ENCODE measurements at regions not wholly inside any gene's neighbourhood (a gene's known extent, or its start where the extent isn't known, plus 50 kb on each side); places are given as distances from the start of the nearest gene placed in this dataset.
"Not testable (repeated sequence)": the region's sequence is repeated elsewhere in the genome, so short reads cannot be mapped to it uniquely, and the experiment has no call there.

DNA sequence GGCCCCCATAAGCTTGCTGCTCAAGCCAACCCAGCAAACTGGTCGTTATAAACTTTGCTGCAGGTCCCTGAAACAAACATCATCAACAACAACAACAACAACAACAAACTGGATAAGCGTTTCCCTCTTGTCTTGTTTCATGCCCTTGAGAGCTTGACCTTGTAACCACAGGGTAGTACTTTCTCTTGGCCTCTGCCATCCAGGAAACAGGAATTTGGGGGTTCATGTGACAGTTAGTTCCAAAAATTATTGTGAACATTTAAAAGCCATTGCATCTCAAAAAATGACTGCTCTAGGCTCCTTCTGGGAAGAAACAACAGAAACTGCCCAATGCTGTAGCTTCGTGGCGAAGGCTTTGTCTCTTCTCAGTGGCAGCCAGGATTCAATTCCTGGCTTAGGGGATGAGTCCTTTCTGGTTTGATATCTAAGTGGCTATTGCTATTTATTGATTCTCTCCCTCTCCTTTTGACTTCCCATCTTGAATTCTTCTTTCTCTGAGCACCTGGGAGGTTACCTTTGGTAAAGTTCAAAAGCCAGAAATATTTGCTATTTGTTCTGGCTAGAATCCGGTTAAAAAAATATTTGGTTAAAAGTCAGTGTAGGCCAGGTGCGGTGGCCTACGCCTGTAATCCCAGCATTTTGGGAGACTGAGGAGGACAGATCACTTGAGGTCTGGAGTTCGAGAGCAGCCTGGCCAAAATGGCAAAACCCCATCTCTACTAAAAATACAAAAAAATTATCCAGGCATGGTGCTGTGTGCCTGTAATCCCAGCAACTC is 52.0 kb upstream of the CPM start:
- DNase-seq (ENCODE audit: low read depth), result no peak

DNA sequence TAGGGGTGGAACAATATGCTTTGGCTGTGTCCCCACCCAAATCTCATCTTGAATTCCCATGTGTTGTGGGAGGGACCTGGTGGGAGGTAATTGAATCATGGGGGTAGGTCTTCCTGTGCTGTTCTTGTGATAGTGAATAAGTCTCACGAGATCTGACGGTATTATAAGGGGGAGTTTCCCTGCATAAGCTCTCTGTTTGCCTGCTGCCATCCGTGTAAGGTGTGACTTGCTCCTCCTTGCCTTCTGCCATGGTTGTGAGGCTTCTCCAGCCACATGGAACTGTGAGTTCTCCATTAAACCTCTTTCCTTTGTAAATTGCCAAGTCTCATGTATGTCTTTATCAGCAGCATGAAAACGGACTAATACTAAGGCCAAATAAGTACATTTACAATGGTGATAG is 64.6 kb upstream of the CPM start:
- DNase-seq (ENCODE audit: low read depth), result not testable (repeated sequence)

DNA sequence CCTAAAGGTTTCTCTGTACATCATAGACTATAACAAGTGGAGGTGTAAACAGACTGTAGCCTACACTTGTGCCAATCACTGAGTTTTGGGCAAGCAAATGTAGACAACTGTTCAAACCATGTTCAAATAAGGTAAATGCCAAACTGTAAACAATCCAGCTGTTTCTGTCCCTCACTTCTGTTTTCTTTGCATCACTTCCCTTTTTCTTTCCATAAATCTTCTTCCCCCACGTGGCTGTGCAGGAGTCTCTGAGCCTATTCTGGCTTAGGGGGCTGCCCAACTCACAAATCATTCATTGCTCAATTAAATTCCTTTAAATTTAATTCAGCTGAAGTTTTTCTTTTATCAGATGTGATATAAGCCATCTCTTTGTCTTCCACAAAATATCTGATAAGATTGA is 65.1 kb upstream of the CPM start:
- DNase-seq (ENCODE audit: low read depth), result no peak

DNA sequence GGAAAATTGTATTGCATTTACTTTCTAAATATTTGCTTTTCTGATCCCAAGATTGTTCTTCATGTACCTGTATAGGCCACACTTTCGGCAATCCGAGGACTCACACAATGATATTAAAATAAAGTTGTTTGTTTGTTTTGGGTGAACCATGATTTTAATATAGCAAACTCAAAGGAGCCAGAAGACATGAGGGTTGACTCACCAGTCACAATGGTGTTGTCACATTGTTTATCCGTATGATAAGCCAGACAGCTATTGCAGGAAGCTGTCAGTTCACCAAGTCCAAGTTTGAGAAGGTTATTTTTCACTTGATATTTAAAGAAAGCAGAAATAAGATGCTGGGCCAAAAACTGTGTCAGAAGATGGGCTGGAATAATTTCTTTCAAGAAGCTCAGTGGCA is 67.1 kb upstream of the CPM start:
- no peak for DNase-seq (ENCODE audit: low read depth)

DNA sequence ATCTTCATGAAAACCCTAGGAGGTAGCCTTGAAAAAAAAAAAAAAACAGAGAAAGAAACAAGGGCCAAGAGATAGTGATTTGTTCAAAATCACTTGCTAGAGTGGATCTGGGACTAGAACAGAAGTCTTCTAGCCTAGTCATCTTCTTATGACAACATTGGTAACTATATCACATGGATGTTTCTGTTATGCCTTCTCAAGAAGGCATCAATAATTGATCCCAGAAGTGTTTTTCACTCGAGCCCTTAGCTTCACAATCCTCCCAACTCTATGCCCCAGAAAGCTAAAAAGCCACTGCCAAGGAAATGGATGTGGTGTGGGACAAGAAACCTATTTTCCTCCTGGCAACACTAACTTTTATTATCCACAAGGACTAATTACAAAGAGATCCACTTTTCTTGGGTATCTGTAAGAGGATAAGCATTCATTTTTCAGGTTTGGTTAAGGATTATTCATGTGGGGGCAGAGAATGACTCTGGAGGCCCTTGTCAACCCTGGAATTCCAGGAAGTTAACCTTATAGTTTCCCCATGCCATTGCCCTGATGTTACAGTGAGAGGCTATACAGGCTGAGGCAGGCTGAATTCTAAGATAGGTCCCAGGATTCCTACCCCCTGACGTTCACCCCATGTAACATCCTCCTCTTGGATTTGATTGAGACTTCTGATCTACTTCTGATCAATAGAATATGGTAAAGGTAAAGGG is 67.7 kb upstream of the CPM start:
- DNase-seq (ENCODE audit: low read depth), result no peak

DNA sequence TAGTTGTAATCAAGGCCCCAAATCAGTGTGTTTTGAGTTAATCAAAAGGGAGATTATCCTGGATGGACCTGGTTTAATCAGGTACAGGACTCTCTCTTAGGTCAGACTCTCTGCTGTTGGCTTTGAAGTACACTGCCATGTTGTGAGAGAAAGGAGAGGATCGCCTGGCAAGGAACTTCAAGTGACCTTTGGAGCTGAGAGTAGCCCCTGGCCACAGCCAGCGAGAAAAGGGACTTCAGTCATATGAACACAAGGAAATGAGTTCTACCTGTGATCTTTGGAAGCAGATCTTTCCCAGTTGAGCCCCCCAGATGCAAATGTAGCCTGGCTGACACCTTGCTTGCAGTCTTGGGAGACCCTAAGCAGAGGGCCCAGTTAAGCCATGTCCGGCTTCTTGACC is 68.3 kb upstream of the CPM start:
- DNase-seq (ENCODE audit: low read depth), result no peak

DNA sequence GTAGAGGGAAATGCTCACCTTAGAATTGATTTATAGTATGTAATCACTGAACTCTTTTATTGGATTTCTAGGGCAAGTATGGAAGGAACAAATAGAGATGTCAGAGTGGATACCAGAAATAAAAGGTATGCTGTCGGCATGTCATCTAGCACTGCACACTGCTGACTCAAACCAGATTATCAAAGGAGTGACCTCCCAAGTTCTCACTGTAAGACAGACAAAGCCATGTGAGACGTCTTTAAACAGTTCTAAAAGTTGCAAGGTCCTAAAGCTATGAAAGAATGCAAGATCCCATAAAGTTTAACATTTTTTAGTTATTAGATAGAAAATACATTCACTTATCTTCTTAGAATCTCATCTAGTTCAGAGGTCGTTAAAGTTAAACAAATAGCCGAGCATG is 70.0 kb upstream of the CPM start:
- DNase-seq (ENCODE audit: low read depth), result no peak

DNA sequence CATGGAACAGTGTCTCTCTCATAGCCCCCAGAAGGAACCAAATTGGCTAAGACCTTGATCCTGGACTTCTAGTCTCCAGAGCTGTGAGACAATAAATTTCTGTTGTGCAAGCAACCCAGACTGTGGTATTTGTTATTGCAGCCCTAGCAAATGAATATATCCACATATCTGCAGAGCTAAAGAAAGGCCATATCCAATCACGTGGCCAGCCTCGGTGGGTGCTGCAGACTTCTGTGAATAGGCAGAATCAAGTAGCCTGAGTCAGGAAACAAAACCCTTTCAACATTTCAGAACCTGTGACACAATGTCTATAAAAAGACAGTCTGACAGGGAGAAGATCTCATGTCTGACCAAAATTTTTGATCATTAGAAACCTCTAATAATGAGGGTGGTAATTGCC is 71.0 kb upstream of the CPM start:
- no peak for DNase-seq (ENCODE audit: low read depth)

DNA sequence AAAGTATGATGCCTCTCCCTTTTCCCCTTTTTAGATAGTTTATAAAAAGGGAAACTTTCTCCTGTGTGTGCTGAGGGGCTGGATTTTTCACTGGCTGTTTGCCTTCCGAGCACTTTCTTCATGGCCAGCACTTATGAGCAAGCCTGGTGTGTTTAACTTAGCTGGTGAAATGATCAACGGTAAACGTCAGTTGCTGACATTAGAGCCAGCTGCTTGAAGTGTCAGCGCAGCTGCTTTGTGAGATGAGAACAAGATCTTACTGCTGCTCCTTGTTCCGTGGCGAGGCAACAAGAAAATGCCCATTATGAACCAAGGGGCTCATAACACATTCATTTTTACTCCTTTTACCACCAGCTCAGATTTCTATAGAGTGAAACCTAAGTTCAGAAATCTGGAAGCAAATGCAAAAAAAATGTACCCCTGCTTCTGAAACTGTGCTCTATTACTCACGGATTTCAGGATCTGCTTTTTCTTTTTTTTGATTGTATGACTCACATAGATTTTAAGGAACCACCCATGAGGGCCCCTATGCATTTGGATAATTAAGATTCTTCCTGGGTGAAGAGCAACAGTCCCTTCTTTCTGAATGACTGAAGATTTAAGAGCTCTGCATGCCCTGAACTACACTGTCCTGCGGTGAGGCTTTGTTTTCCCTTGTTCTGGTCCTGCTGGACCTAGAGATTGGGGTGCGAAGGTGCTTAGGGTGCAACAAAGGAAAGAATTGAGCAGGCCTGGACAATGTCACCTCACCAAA is 74.3 kb upstream of the CPM start:
- DNase-seq (ENCODE audit: low read depth), result no peak

DNA sequence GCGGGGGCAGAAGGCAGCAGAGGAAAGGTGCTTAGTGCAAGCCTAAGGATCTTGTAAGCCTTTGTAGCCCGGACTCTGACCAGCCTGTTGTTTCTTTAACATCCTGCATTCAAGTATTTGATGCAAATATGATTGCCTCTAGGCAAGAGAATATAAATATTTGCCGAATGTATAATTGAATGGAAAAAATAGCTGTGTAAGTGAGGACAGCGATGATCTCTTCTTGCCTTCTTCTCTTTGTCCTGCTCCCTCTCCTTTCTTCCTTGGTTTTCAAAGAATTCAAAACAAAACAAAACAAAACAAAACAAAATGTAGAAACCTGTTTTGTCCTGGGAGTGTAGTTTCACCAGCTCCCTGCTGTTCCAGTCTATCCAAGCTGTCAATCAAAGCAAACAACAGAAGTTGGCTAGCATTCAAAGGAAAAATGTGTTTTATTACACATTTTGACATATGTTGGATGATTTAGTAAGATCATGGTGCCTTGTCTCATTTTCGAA is 74.9 kb upstream of the CPM start:
- DNase-seq (ENCODE audit: low read depth), result no peak

DNA sequence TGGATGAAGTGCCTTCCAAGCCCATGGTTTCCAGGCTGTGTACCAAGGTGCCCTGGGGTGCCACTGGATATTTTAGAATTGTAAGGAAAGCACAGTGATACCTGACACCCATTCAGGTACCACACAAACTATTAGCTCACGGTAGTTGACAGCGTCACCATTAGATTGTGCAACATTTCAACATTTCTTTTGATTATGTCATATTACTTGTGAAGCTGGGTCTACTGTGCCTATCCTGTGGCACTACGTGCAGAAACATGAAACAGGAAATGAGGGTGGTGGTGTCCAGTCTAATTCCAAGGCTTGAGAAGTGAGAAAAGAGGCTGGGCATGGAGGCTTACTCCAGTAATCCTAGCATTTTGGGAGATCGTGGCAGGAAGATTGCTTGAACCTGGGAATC is 75.5 kb upstream of the CPM start:
- no peak for DNase-seq (ENCODE audit: low read depth)

DNA sequence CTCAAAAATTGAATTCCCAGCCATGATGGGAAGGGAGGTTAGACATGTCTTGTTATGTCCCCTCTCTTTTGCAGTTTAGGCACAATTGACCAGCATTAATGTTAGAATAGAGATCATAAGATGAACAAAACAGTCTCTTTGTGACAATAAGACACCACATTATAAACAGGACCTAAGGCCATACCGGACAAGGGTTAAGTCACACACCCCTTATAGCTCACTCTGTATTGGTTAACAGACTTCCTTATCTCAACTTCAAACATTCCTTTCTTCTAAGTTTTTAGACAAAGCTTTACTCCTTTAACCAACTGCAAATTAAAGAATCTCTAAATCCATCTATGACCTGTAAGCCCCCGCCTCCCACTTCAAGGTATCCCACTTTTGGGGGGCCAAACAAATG is 81.1 kb upstream of the CPM start:
- DNase-seq (ENCODE audit: low read depth), result no peak

DNA sequence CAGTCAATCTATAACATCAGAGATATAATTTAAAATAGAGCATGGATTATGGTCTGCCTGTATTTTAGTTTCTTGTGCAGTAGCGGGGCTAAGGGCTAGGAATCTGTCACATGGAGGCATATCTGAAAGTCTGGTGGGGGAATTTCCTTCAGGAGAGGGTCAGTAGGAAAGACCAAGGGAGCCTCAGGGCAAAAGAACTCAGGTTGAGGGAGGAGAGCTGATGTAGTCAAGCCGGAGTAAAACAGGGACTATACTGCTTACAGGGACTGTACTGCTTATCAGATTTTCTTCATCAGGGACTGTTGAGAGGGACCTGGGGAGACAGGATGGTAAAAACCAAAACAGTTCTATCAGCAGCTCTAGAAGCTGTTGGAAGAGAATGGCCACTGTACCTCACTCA is 82.0 kb upstream of the CPM start:
- no peak for DNase-seq (ENCODE audit: low read depth)

DNA sequence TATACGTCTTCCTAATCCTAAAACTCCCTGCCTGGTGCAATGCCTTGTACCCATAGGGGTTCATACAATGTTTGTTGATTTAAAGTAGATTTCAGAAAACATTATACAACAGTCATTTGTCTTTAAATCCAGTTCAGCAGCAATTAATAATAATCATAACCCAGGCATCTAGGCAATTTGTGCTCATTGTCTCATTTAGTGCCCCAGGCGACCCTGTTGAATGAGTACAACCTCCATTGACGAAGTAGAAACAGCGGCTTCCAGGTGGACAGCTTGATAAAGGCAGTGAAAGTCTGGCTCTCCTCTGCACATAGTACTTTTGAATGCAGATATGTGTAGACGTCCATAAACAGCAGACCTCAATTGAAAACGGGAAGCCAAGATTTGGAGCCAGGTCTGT is 82.9 kb upstream of the CPM start:
- no peak for DNase-seq (ENCODE audit: low read depth)

DNA sequence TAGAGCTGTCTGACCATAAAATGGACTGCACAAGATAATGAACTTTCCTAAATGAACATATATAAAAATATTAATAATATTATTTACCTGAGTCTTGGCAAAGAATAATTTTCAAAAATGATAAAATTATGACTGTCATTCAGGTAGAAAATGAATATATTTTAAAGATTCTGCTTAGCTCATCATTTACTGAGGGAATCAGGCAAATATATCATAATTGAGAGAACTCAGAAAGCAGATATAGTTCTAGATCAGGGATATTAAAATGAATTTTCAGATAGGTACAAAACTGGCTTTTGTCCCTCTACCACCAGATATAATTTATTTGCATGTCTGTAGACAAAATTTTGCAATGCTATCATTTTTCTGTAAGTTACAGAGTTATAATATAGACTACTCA is 86.1 kb upstream of the CPM start:
- DNase-seq (ENCODE audit: low read depth), result no peak

DNA sequence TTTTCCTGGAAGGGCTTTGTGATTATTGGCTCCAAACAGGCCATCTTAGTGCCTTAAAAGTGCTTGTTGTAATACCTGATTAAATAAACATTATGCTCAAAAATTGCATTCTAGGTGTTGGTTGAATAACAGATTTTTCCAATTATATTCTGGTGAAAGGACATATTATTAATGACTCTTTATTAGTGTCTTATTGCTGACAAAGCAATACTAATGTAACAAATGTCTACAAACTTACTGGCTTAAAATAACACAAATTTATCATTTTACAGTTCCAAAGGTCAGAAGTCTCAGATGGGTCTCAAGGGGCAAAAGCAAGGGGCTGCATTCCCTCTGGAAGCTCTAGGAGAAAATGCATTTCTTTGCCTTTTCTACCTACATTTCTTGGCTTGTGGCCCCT is 86.9 kb upstream of the CPM start:
- DNase-seq (ENCODE audit: low read depth), result no peak

DNA sequence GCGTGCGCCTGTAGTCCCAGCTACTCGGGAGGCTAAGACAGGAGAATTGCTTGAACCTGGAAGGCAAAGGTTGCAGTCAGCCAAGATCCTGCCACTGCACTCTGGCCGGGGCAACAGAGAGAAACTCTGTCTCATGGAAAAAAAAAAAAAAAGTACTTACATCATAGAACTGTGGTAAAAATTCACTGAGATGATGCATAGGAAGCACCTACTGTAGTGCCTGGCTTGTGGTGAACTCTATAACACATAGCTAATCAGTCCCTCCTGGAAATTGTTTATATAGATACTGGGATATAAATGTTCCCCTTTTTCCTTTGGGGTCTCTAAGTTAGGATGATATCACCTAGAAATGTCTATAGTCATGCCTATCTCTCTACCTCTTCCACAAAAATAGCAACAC is 89.7 kb upstream of the CPM start:
- DNase-seq (ENCODE audit: low read depth), result no peak

DNA sequence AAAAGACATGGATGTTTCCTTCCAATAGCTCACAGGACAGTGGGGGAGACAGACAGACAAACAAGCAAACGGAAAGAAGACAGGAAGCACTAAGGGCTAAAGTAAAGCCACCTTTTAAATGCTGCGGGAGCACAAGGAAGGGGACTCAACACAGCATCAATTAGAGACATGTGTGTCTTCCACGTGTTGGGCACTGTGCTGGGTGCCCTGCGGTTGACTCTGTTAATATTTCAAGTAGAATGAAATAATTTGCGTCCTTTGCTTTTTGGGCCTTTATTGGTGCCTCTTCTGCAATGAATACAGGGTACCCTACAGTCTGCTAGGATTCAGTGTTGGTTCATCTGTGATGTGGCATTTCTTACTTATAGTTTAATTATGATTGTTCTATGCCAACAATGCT is 90.9 kb upstream of the CPM start:
- DNase-seq (ENCODE audit: low read depth), result no peak

DNA sequence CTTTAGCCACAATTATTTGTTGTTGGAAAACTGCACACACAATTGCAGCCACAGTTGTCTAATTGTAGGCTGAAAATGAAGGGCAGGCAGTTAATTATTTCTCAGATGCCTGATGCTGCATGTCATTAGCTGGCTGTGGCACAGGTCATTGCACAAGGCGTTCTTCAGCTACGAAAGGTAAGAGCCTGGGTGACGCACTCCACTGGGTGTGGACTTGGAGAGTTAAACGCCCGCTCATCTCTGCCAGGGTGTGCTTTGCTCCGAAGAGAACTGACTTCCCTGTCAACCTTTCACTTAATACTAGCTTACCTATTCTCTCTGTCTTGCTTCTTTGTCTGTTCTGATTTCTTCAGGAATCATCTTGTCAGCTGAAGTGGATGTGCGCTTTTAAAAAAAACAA is 91.4 kb upstream of the CPM start:
- no peak for DNase-seq (ENCODE audit: low read depth)

DNA sequence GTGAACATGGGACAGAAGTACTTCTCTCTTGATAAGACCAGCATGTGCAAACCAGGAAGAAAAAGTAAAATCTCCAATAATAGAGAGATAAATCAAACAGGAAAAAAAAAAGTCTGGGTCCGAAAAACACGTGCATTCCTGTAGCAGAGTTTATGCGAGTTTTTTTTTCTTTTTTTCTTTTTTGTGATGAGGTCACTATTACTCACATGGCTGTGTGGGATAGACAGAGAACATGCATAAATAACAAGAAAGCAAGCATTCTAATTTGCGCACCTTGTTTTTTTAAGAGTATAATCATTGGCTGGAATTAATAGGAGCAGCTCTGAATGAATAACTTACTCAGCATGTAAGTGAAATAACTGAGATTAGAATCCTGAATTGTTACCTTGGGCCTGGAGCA is 91.9 kb upstream of the CPM start:
- DNase-seq (ENCODE audit: low read depth), result no peak

DNA sequence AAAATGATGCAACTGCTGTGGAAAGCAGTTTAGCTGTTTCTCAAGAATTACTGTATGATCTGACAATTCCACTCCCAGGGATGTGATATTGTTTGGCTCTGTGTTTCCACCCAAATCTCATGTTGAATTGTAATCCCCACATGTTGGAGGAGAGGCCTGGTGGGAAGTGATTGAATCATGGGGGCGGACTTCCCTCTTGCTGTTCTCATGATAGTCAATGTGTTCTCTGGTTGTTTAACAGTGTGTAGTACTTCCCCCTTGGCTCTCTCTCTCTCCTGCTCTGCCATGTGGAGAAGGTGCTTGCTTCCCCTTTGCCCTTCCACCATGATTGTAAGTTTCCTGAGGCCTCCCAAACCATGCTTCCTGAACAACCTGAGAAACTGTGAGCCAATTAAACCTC is 93.4 kb upstream of the CPM start:
- DNase-seq (ENCODE audit: low read depth), result no peak

DNA sequence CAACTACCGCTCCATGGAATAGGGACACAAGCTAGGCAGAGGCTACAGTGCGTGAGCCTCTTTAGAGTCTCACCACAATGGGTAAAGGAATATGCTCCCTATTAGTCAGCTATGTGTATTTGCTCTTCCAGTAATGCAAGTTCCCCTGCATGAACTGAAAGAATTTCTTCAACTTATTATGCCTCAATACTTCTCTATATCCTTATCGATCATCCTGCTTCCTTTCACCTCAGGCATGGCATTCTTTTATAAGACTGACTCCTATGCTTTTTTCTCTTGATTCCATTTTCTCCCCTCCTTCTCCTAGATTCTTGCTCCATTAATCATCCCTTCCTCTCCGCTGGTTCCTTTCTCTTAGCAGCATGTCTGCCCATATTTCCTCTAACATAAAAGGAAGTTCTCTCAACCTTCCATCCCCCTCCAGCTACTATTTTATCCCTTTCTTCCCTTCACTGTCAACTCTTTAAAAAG is 94.5 kb upstream of the CPM start:
- DNase-seq (ENCODE audit: low read depth), result no peak
